ENCODE measurements at regions not wholly inside any gene's neighbourhood (a gene's known extent, or its start where the extent isn't known, plus 50 kb on each side); places are given as distances from the start of the nearest gene placed in this dataset.
"Not testable (repeated sequence)": the region's sequence is repeated elsewhere in the genome, so short reads cannot be mapped to it uniquely, and the experiment has no call there.

- H3K4me1 Mint-ChIP-seq; H3K36me3 Mint-ChIP-seq; H3K27me3 Mint-ChIP-seq; H3K4me3 Mint-ChIP-seq; CTCF ChIA-PET; H3K27ac Mint-ChIP-seq; H3K9me3 Mint-ChIP-seq; H3K4me3 ChIP-seq (ENCODE audit: control insufficient read depth in 1 of 2, extremely low read depth in 1 of 2, low read length in 1 of 2); DNase-seq; H3K36me3 ChIP-seq (ENCODE audit: control insufficient read depth in 2 of 2, extremely low read depth in 1 of 2, insufficient read depth in 1 of 2, low read length in 1 of 2); H3K9me3 ChIP-seq; POLR2A ChIA-PET; ATAC-seq (replicated peaks in 1 of 4); H3K4me1 ChIP-seq (ENCODE audit: control insufficient read depth in 1 of 2, extremely low read depth in 1 of 2, insufficient read depth in 2 of 2, low read length in 2 of 2); H3K27me3 ChIP-seq (replicated peaks in 1 of 2; ENCODE audit: control insufficient read depth in 2 of 2, extremely low read depth in 1 of 2, insufficient read depth in 2 of 2, low read length in 1 of 2); H3K27ac ChIP-seq (ENCODE audit: low read length): not testable (repeated sequence)
- no CpG with 5 or more reads among the region's 4 CpGs for WGBS (ENCODE audit: insufficient coverage)
Measured at GRCh38 chr2:111434608-111434939, 313.9 kb downstream of the BCL2L11 start.

- H3K9me3 ChIP-seq; H3K36me3 Mint-ChIP-seq; H3K27ac ChIP-seq (ENCODE audit: low read length); H3K4me3 ChIP-seq (ENCODE audit: control insufficient read depth in 1 of 2, extremely low read depth in 1 of 2, low read length in 1 of 2); H3K27me3 Mint-ChIP-seq; H3K27me3 ChIP-seq (replicated peaks in 1 of 2; ENCODE audit: control insufficient read depth in 2 of 2, extremely low read depth in 1 of 2, insufficient read depth in 2 of 2, low read length in 1 of 2); H3K36me3 ChIP-seq (ENCODE audit: control insufficient read depth in 2 of 2, extremely low read depth in 1 of 2, insufficient read depth in 1 of 2, low read length in 1 of 2); CTCF ChIA-PET; POLR2A ChIA-PET; H3K4me3 Mint-ChIP-seq; H3K9me3 Mint-ChIP-seq; H3K27ac Mint-ChIP-seq; H3K4me1 ChIP-seq (ENCODE audit: control insufficient read depth in 1 of 2, extremely low read depth in 1 of 2, insufficient read depth in 2 of 2, low read length in 2 of 2): not testable (repeated sequence)
- peaks cover 0 to 12% (median 6%) of the 10 kb centered on the region in 3 donors for H3K4me1 Mint-ChIP-seq
- ATAC-seq (replicated peaks in 1 of 4), result peak in 1 of 4 experiments; percentile 1
- peak in 1 of 35 experiments; percentile 31 for DNase-seq
- no CpG with 5 or more reads among the region's 11 CpGs for WGBS (ENCODE audit: insufficient coverage)
Measured at GRCh38 chr2:111435553-111436310, 315.0 kb downstream of the BCL2L11 start.

GRCh38 chr2:111436411-111436810 is 315.7 kb downstream of the BCL2L11 start:
- H3K27ac ChIP-seq (ENCODE audit: low read length); H3K9me3 Mint-ChIP-seq; H3K4me1 ChIP-seq (ENCODE audit: control insufficient read depth in 1 of 2, extremely low read depth in 1 of 2, insufficient read depth in 2 of 2, low read length in 2 of 2); POLR2A ChIA-PET; H3K27ac Mint-ChIP-seq; H3K27me3 ChIP-seq (replicated peaks in 1 of 2; ENCODE audit: control insufficient read depth in 2 of 2, extremely low read depth in 1 of 2, insufficient read depth in 2 of 2, low read length in 1 of 2); DNase-seq; ATAC-seq (replicated peaks in 1 of 4); H3K27me3 Mint-ChIP-seq; H3K9me3 ChIP-seq; H3K4me3 ChIP-seq (ENCODE audit: control insufficient read depth in 1 of 2, extremely low read depth in 1 of 2, low read length in 1 of 2); CTCF ChIA-PET; H3K36me3 Mint-ChIP-seq; H3K4me3 Mint-ChIP-seq; H3K36me3 ChIP-seq (ENCODE audit: control insufficient read depth in 2 of 2, extremely low read depth in 1 of 2, insufficient read depth in 1 of 2, low read length in 1 of 2): not testable (repeated sequence)
- peaks cover 0 to 12% (median 6%) of the 10 kb centered on the region in 3 donors for H3K4me1 Mint-ChIP-seq
- WGBS (ENCODE audit: insufficient coverage), result no CpG with 5 or more reads among the region's 5 CpGs

- H3K36me3 ChIP-seq (ENCODE audit: control insufficient read depth in 2 of 2, extremely low read depth in 1 of 2, insufficient read depth in 1 of 2, low read length in 1 of 2); DNase-seq; H3K9me3 Mint-ChIP-seq; H3K27me3 ChIP-seq (replicated peaks in 1 of 2; ENCODE audit: control insufficient read depth in 2 of 2, extremely low read depth in 1 of 2, insufficient read depth in 2 of 2, low read length in 1 of 2); H3K27ac ChIP-seq (ENCODE audit: low read length); H3K4me3 Mint-ChIP-seq; H3K27me3 Mint-ChIP-seq; H3K4me1 ChIP-seq (ENCODE audit: control insufficient read depth in 1 of 2, extremely low read depth in 1 of 2, insufficient read depth in 2 of 2, low read length in 2 of 2); H3K36me3 Mint-ChIP-seq; CTCF ChIA-PET; H3K27ac Mint-ChIP-seq; H3K9me3 ChIP-seq; H3K4me3 ChIP-seq (ENCODE audit: control insufficient read depth in 1 of 2, extremely low read depth in 1 of 2, low read length in 1 of 2); POLR2A ChIA-PET: not testable (repeated sequence)
- ATAC-seq (replicated peaks in 1 of 4), result peak in 1 of 4 experiments; percentile 39
- WGBS (ENCODE audit: insufficient coverage), result no CpG with 5 or more reads among the region's 7 CpGs
- H3K4me1 Mint-ChIP-seq, result peaks cover 0 to 10% (median 3%) of the 10 kb centered on the region in 3 donors
Measured at GRCh38 chr2:111437288-111437990, 316.7 kb downstream of the BCL2L11 start.

GRCh38 chr2:111438161-111438560 is 317.4 kb downstream of the BCL2L11 start:
- CTCF ChIA-PET, result not testable (repeated sequence)

GRCh38 chr2:111439237-111439636 is 318.5 kb downstream of the BCL2L11 start:
- H3K27me3 ChIP-seq (replicated peaks in 1 of 2; ENCODE audit: control insufficient read depth in 2 of 2, extremely low read depth in 1 of 2, insufficient read depth in 2 of 2, low read length in 1 of 2); H3K4me1 Mint-ChIP-seq; H3K4me3 ChIP-seq (ENCODE audit: control insufficient read depth in 1 of 2, extremely low read depth in 1 of 2, low read length in 1 of 2); ATAC-seq (replicated peaks in 1 of 4); H3K4me1 ChIP-seq (ENCODE audit: control insufficient read depth in 1 of 2, extremely low read depth in 1 of 2, insufficient read depth in 2 of 2, low read length in 2 of 2); H3K27ac Mint-ChIP-seq; POLR2A ChIA-PET; H3K4me3 Mint-ChIP-seq; CTCF ChIA-PET; H3K9me3 ChIP-seq; H3K27me3 Mint-ChIP-seq; H3K9me3 Mint-ChIP-seq; H3K36me3 ChIP-seq (ENCODE audit: control insufficient read depth in 2 of 2, extremely low read depth in 1 of 2, insufficient read depth in 1 of 2, low read length in 1 of 2); H3K36me3 Mint-ChIP-seq; DNase-seq; H3K27ac ChIP-seq (ENCODE audit: low read length): not testable (repeated sequence)
- no CpG with 5 or more reads among the region's 6 CpGs for WGBS (ENCODE audit: insufficient coverage)

More at GRCh38 chr2:111438161-111438560, 317.4 kb downstream of the BCL2L11 start:
- DNase-seq; H3K27ac ChIP-seq (ENCODE audit: low read length); H3K27me3 Mint-ChIP-seq; H3K36me3 ChIP-seq (ENCODE audit: control insufficient read depth in 2 of 2, extremely low read depth in 1 of 2, insufficient read depth in 1 of 2, low read length in 1 of 2); ATAC-seq (replicated peaks in 1 of 4); H3K27me3 ChIP-seq (replicated peaks in 1 of 2; ENCODE audit: control insufficient read depth in 2 of 2, extremely low read depth in 1 of 2, insufficient read depth in 2 of 2, low read length in 1 of 2); H3K4me1 Mint-ChIP-seq; POLR2A ChIA-PET; H3K9me3 Mint-ChIP-seq; H3K4me3 ChIP-seq (ENCODE audit: control insufficient read depth in 1 of 2, extremely low read depth in 1 of 2, low read length in 1 of 2); H3K36me3 Mint-ChIP-seq; H3K9me3 ChIP-seq; H3K4me3 Mint-ChIP-seq; H3K27ac Mint-ChIP-seq; H3K4me1 ChIP-seq (ENCODE audit: control insufficient read depth in 1 of 2, extremely low read depth in 1 of 2, insufficient read depth in 2 of 2, low read length in 2 of 2): not testable (repeated sequence)
- WGBS (ENCODE audit: insufficient coverage), result no CpG with 5 or more reads among the region's 2 CpGs

Measured in T-cell (primary cell).